GM12874 (cell line): ENCODE measurements at regions not wholly inside any gene's neighbourhood (a gene's known extent, or its start where the extent isn't known, plus 50 kb on each side); places are given as distances from the start of the nearest gene placed in this dataset.

Experiments used
- CTCF ChIP-seq: IDR thresholded peaks from 2 replicates; pipeline ENCODE4 v1.5.1; 2011; ENCODE audit warnings: low read depth, mild to moderate bottlenecking, control low read depth, low read length, moderate library complexity; ENCODE audit not compliant: insufficient read depth

GRCh38 chr13:33480561-33480960 lies 195.0 kb upstream of the STARD13 start:
- no peak for TF ChIP-seq CTCF

GRCh38 chr13:33483471-33483870 lies 197.9 kb upstream of the STARD13 start:
- no peak for TF ChIP-seq CTCF

- TF ChIP-seq CTCF = no peak
Measured at GRCh38 chr13:33485247-33485646, 199.7 kb upstream of the STARD13 start.

- TF ChIP-seq CTCF = peak; percentile 27; the same call in 1 of the 2 replicates
Measured at GRCh38 chr13:33487575-33488243, 202.2 kb upstream of the STARD13 start.

GRCh38 chr13:33489563-33489962 lies 204.0 kb upstream of the STARD13 start:
- no peak for TF ChIP-seq CTCF

GRCh38 chr13:33490461-33491327 lies 205.1 kb upstream of the STARD13 start:
- no peak for TF ChIP-seq CTCF

GRCh38 chr13:33493672-33494365 lies 208.3 kb upstream of the STARD13 start:
- no peak for TF ChIP-seq CTCF
